ENCODE measurements at regions not wholly inside any gene's neighbourhood (a gene's known extent, or its start where the extent isn't known, plus 50 kb on each side); places are given as distances from the start of the nearest gene placed in this dataset.

GRCh38 chr1:172902200-172902599 is 148.5 kb downstream of the TNFSF18 start:
- H3K79me1 ChIP-seq (ENCODE audit: insufficient read depth, low read depth, low read length, poor library complexity, severe bottlenecking) = no peaks in the 10 kb centered on the region
- no peaks in the 10 kb centered on the region for H4K20me1 ChIP-seq (ENCODE audit: control insufficient read depth, insufficient read depth, insufficient read length)
- 100% methylated on average over 1 of the region's 2 CpGs for WGBS (ENCODE audit: extremely low coverage, insufficient read length, low lambda C conversion rate)
- no peak overlapping the region for H3K14ac ChIP-seq (ENCODE audit: insufficient read depth, low read length)
- H3K4me1 ChIP-seq (ENCODE audit: insufficient read depth, low read length) = no peaks in the 10 kb centered on the region
- H3K18ac ChIP-seq (ENCODE audit: insufficient read length, low read depth, low read length) = no peak overlapping the region
- H3K9ac ChIP-seq (ENCODE audit: extremely low read depth, insufficient read length, low read length) = no peak overlapping the region
- no peak overlapping the region for H2BK12ac ChIP-seq (ENCODE audit: insufficient read length, low read depth, low read length)
- no peaks in the 10 kb centered on the region for H3K27me3 ChIP-seq (ENCODE audit: insufficient read depth, low read length)
- H2BK120ac ChIP-seq (ENCODE audit: low read depth, low read length, poor library complexity, severe bottlenecking) = no peak overlapping the region
- H4K8ac ChIP-seq (replicated peaks; ENCODE audit: insufficient read length, low read depth, low read length) = no peak overlapping the region
- no peak overlapping the region for H2BK5ac ChIP-seq (ENCODE audit: insufficient read length, low read length)
- no peak overlapping the region for H3T11ph ChIP-seq (ENCODE audit: low read length)
- Mint-ChIP-seq H3K27me3 (ENCODE audit: low read depth) (no peaks in the 10 kb centered on the region), H3K9me3 (peaks cover 0 to under 1% of the 10 kb centered on the region in 2 experiments; a peak in 2 of 5 replicates), H3K27ac (no peak overlapping the region), H3K4me3 (no peak overlapping the region), H3K4me1 (peaks cover 0 to 5% of the 10 kb centered on the region in 2 experiments; a peak in 1 of 4 replicates), H3K36me3 (ENCODE audit: insufficient read depth in 1 of 3, low read depth in 3 of 3) (no peaks in the 10 kb centered on the region)
- H3K23me2 ChIP-seq (ENCODE audit: insufficient read length, low read depth, low read length, poor library complexity, severe bottlenecking) = no peaks in the 10 kb centered on the region
- no peak overlapping the region for H4K5ac ChIP-seq (ENCODE audit: insufficient read length, low read depth, low read length)
- H3K27ac ChIP-seq (ENCODE audit: insufficient read length, low read depth, low read length) = no peak overlapping the region
- no peak for TF ChIP-seq CTCF (conservative IDR thresholded peaks at IDR 0.05)
- no peak overlapping the region for H2AFZ ChIP-seq (ENCODE audit: low read length)
- no peaks in the 10 kb centered on the region for H3K9me3 ChIP-seq (ENCODE audit: control insufficient read depth, low read depth, low read length)
- H2BK15ac ChIP-seq (ENCODE audit: low read depth, low read length) = no peak overlapping the region
- H3K4ac ChIP-seq (ENCODE audit: low read depth, low read length) = no peak overlapping the region
- H3K56ac ChIP-seq (ENCODE audit: insufficient read length, low read depth, low read length) = no peak overlapping the region
- no peak overlapping the region for H4K91ac ChIP-seq (ENCODE audit: insufficient read length, low read depth, low read length)
- no peak overlapping the region for H2BK20ac ChIP-seq (ENCODE audit: low read depth, low read length, poor library complexity, severe bottlenecking)
- H3K4me2 ChIP-seq (ENCODE audit: insufficient read depth, insufficient read length, low read length) = no peak overlapping the region
- DNase-seq = no peak
- H3K23ac ChIP-seq (ENCODE audit: insufficient read length, low read depth, low read length) = no peak overlapping the region
- no peaks in the 10 kb centered on the region for H3K79me2 ChIP-seq (ENCODE audit: insufficient read depth, low read length)
- no peak overlapping the region for H2AK5ac ChIP-seq (ENCODE audit: insufficient read length, low read length)

Measured in H9 (cell line).